ENCODE measurements at regions not wholly inside any gene's neighbourhood (a gene's known extent, or its start where the extent isn't known, plus 50 kb on each side); places are given as distances from the start of the nearest gene placed in this dataset.

DNA sequence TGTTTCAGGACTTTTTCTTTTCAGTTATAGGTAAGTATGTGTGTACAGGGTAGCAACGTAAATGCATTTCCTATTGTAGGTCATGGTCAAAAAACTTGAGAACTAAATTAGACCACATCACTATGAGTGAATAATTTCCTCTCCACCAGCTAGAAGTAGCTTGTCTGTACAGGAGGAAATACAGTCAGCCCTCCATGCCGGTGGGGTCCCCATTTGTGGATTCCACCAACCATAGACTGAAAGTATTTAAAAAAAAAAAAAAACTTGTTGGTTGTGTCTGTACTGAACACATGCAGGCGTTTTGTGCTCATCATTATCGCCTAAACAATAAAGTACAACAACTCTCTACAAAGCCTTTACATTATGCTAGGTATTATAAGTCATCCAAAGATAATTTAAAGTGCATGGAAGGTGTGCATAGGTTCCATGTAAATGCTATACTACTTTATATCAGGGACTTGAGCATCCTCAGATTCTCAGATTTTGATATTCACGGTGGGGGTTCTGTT is 94.2 kb upstream of the NDUFV2 start:
- Histone ChIP-seq H3K27me3 (no peaks in the 10 kb centered on the region), H3K4me1 (ENCODE audit: insufficient read depth) (no peaks in the 10 kb centered on the region), H3K4me3 (no peak overlapping the region), H3K27ac (peak overlapping the region; percentile 14), H3K9me2 (replicated peaks; ENCODE audit: insufficient read depth) (no peaks in the 10 kb centered on the region), H2AFZ (no peak overlapping the region), H3K36me3 (replicated peaks; ENCODE audit: insufficient read depth, low read depth) (no peaks in the 10 kb centered on the region), H3K4me2 (no peak overlapping the region), H4K20me1 (ENCODE audit: insufficient read depth, poor library complexity, severe bottlenecking) (no peaks in the 10 kb centered on the region), H3K79me2 (no peaks in the 10 kb centered on the region), H3K9me3 (ENCODE audit: low read depth) (no peaks in the 10 kb centered on the region)
- TF ChIP-seq EZH2 (IDR thresholded peaks at IDR 0.05; ENCODE audit: borderline replicate concordance) = no peak
- no peak for TF ChIP-seq CTCF (IDR thresholded peaks at IDR 0.05; ENCODE audit: poor library complexity)
- no peak for TF ChIP-seq EZH2phosphoT487 (IDR thresholded peaks at IDR 0.05; ENCODE audit: low read depth, severe bottlenecking, unreplicated experiment)
- 92% methylated on average over 5 of the region's 5 CpGs for WGBS (ENCODE audit: low lambda C conversion rate, missing lambda C conversion rate)
- DNase-seq (ENCODE audit: low spot score) = no peak

- Histone ChIP-seq H3K4me3 (no peak overlapping the region), H3K27me3 (no peaks in the 10 kb centered on the region), H3K9me2 (replicated peaks; ENCODE audit: insufficient read depth) (no peaks in the 10 kb centered on the region), H3K36me3 (replicated peaks; ENCODE audit: insufficient read depth, low read depth) (no peaks in the 10 kb centered on the region), H3K4me1 (ENCODE audit: insufficient read depth) (no peaks in the 10 kb centered on the region), H3K4me2 (no peak overlapping the region), H3K79me2 (no peaks in the 10 kb centered on the region), H4K20me1 (ENCODE audit: insufficient read depth, poor library complexity, severe bottlenecking) (no peaks in the 10 kb centered on the region), H2AFZ (no peak overlapping the region), H3K9me3 (ENCODE audit: low read depth) (no peaks in the 10 kb centered on the region), H3K27ac (peak overlapping the region; percentile 37)
- TF ChIP-seq EZH2phosphoT487 (IDR thresholded peaks at IDR 0.05; ENCODE audit: low read depth, severe bottlenecking, unreplicated experiment) = no peak
- TF ChIP-seq CTCF (IDR thresholded peaks at IDR 0.05; ENCODE audit: poor library complexity) = no peak
- no peak for TF ChIP-seq EZH2 (IDR thresholded peaks at IDR 0.05; ENCODE audit: borderline replicate concordance)
- peak; percentile 10 for DNase-seq (ENCODE audit: low spot score)
- WGBS (ENCODE audit: low lambda C conversion rate, missing lambda C conversion rate) = 66% methylated on average over 19 of the region's 19 CpGs
These were observed 93.5 kb upstream of the NDUFV2 start for GRCh38 chr18:9008709-9009635.

DNA sequence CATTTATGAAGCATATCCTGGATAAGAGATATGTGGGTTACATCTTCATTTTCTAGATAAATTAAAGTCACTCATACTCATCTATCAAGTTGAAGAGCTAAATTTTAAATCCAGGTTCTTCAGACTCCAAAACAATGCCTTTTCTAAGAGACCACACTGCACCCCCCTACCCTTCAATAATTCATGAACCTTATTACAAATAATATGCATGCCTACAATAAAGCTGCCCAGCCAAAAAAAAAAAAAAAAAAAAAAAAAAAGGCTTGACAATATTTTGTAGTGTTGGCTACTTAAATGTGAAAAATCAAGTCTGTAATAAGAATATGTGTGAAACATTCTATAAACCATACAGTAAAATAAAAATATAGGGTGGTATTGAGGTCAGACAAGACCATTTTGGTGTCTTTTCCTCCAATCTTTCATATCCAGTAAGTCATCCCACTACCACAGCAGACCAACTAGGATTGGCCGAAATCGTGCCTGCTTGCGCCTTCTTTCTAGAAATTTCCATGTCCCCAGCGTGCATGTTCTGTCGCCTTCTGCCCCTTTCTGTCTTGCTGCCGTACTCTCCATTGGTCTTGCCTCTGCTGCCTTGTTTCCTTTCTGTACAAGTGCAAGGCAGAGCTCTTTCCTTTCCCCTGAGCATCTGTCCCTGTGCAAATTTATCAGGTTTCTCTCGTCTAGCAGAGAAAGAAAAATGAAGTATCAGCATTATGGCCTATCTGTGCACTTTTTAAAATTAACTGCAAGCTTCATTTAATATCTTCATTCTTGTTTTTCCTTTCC is 92.6 kb upstream of the NDUFV2 start:
- H3K9me3 ChIP-seq (ENCODE audit: low read depth) = no peaks in the 10 kb centered on the region
- no peak for DNase-seq (ENCODE audit: low spot score)
- no peaks in the 10 kb centered on the region for H3K9me2 ChIP-seq (replicated peaks; ENCODE audit: insufficient read depth)
- 95% methylated on average over 7 of the region's 7 CpGs for WGBS (ENCODE audit: low lambda C conversion rate, missing lambda C conversion rate)
- no peak overlapping the region for H2AFZ ChIP-seq
- no peaks in the 10 kb centered on the region for H3K4me1 ChIP-seq (ENCODE audit: insufficient read depth)
- H3K27ac ChIP-seq = no peak overlapping the region
- no peaks in the 10 kb centered on the region for H4K20me1 ChIP-seq (ENCODE audit: insufficient read depth, poor library complexity, severe bottlenecking)
- no peaks in the 10 kb centered on the region for H3K36me3 ChIP-seq (replicated peaks; ENCODE audit: insufficient read depth, low read depth)
- no peak overlapping the region for H3K4me3 ChIP-seq
- TF ChIP-seq EZH2 (IDR thresholded peaks at IDR 0.05; ENCODE audit: borderline replicate concordance) (no peak), CTCF (IDR thresholded peaks at IDR 0.05; ENCODE audit: poor library complexity) (no peak), EZH2phosphoT487 (IDR thresholded peaks at IDR 0.05; ENCODE audit: low read depth, severe bottlenecking, unreplicated experiment) (no peak)
- no peaks in the 10 kb centered on the region for H3K27me3 ChIP-seq
- no peak overlapping the region for H3K4me2 ChIP-seq
- H3K79me2 ChIP-seq = no peaks in the 10 kb centered on the region

Measured in hepatocyte (in vitro differentiated cells).